ENCODE measurements at regions not wholly inside any gene's neighbourhood (a gene's known extent, or its start where the extent isn't known, plus 50 kb on each side); places are given as distances from the start of the nearest gene placed in this dataset.

- TF ChIP-seq CTCF (IDR thresholded peaks at IDR 0.05; ENCODE audit: control insufficient read depth, insufficient read depth, low read depth, low read length, missing control alignments), result no peak
Measured at GRCh38 chr5:29069104-29069402, 2030.7 kb upstream of the CDH9 start.

GRCh38 chr5:29061381-29061780 is 2023.0 kb upstream of the CDH9 start:
- no peak overlapping the region for H3K4me3 ChIP-seq (ENCODE audit: control insufficient read depth, low read depth, low read length)
- DNase-seq (ENCODE audit: low read depth), result no peak
- TF ChIP-seq CTCF (IDR thresholded peaks at IDR 0.05; ENCODE audit: control insufficient read depth, insufficient read depth, low read depth, low read length, missing control alignments), result no peak

More at GRCh38 chr5:29069104-29069402, 2030.7 kb upstream of the CDH9 start:
- no peak overlapping the region for H3K4me3 ChIP-seq (ENCODE audit: control insufficient read depth, low read depth, low read length)
- DNase-seq (ENCODE audit: low read depth), result no peak

- H3K4me3 ChIP-seq (ENCODE audit: control insufficient read depth, low read depth, low read length), result no peak overlapping the region
- no peak for TF ChIP-seq CTCF (IDR thresholded peaks at IDR 0.05; ENCODE audit: control insufficient read depth, insufficient read depth, low read depth, low read length, missing control alignments)
- DNase-seq (ENCODE audit: low read depth), result no peak
Measured at GRCh38 chr5:29054694-29055093, 2016.3 kb upstream of the CDH9 start.

- no peak for TF ChIP-seq CTCF (IDR thresholded peaks at IDR 0.05; ENCODE audit: control insufficient read depth, insufficient read depth, low read depth, low read length, missing control alignments)
- DNase-seq (ENCODE audit: low read depth), result no peak
- H3K4me3 ChIP-seq (ENCODE audit: control insufficient read depth, low read depth, low read length), result no peak overlapping the region
Measured at GRCh38 chr5:29054282-29054681, 2015.9 kb upstream of the CDH9 start.

GRCh38 chr5:29051509-29051908 is 2013.1 kb upstream of the CDH9 start:
- DNase-seq (ENCODE audit: low read depth), result no peak
- H3K4me3 ChIP-seq (ENCODE audit: control insufficient read depth, low read depth, low read length), result no peak overlapping the region
- TF ChIP-seq CTCF (IDR thresholded peaks at IDR 0.05; ENCODE audit: control insufficient read depth, insufficient read depth, low read depth, low read length, missing control alignments), result no peak

- no peak for TF ChIP-seq CTCF (IDR thresholded peaks at IDR 0.05; ENCODE audit: control insufficient read depth, insufficient read depth, low read depth, low read length, missing control alignments)
- no peak for DNase-seq (ENCODE audit: low read depth)
- H3K4me3 ChIP-seq (ENCODE audit: control insufficient read depth, low read depth, low read length), result no peak overlapping the region
Measured at GRCh38 chr5:29042152-29042551, 2003.8 kb upstream of the CDH9 start.

GRCh38 chr5:29040404-29040803 is 2002.0 kb upstream of the CDH9 start:
- H3K4me3 ChIP-seq (ENCODE audit: control insufficient read depth, low read depth, low read length), result no peak overlapping the region
- DNase-seq (ENCODE audit: low read depth), result no peak
- no peak for TF ChIP-seq CTCF (IDR thresholded peaks at IDR 0.05; ENCODE audit: control insufficient read depth, insufficient read depth, low read depth, low read length, missing control alignments)

Data from AG09309 (cell line).